GM19468 (cell line): ENCODE measurements at regions not wholly inside any gene's neighbourhood (a gene's known extent, or its start where the extent isn't known, plus 50 kb on each side); places are given as distances from the start of the nearest gene placed in this dataset.
"Not testable (repeated sequence)": the region's sequence is repeated elsewhere in the genome, so short reads cannot be mapped to it uniquely, and the experiment has no call there.

Experiments used
- ATAC-seq: cut with Tn5 transposase; IDR thresholded peaks from one replicate; pipeline ENCODE4 v1.9.1; 2021; ENCODE audit warnings: mild to moderate bottlenecking, moderate library complexity, moderate number of reproducible peaks; ENCODE audit not compliant: unreplicated experiment; ENCODE audit errors: extremely low read depth

GRCh38 chr2:228613133-228613850, 431.8 kb upstream of the SPHKAP start:
- no peak for ATAC-seq

DNA sequence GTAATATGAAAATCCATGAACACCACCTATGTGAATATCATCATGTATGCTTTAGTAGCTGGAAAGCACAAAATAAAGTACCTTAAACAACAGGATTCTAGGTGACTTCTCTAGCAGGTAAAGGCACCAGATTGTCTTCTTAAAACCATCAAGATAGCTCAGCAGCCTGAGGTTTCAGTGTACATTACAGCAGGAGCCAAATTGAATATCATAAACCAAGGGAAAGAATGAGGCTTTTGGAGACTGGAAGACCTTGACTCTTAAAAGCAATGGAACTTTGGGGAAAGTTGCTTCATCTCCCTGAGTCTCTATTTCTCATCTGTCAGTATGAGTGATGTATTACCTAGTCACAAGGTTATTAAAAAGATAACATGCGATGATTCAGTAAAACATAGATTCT, 429.7 kb upstream of the SPHKAP start:
- ATAC-seq, result no peak

GRCh38 chr2:228602288-228602687, 420.8 kb upstream of the SPHKAP start:
- no peak for ATAC-seq

GRCh38 chr2:228600265-228600664, 418.8 kb upstream of the SPHKAP start:
- ATAC-seq, result no peak

DNA sequence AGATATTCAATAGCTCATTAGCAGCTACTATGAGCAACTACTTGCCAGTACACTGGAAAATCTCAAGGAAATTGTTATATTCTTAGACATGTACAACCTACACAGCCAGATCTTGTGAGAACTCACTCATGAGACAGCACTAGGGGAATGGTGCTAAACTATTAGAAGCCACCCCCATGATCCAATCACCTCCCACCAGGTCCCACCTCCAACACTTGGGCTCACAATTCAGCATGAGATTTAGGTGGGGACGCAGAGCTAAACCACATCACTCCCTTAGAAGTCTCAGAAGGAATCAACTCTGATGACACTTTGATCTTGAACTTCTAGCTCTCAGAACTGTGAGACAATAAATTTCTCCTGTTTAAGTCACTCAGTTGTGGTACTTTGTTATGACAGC, 418.3 kb upstream of the SPHKAP start:
- no peak for ATAC-seq

DNA sequence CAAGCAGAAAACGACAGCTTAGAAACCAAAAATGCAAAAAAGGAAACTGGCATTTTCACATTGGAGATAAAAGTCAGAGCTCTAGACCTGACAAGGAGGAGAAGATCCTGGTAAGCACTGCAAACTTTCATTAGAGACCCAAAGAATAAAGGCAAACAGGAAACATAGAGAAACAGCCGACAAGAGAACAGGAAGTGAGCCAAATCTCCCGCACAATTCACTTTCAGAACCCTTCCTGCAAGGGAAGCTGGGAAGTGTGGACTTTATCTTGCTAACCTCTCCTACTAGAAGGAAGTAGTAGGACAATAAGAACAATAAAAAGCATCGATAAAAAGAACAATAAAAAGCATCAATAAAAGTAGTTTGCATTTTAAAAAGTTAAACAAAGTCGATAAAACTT, 417.8 kb upstream of the SPHKAP start:
- no peak for ATAC-seq

- no peak for ATAC-seq
Measured at GRCh38 chr2:228597032-228597431, 415.5 kb upstream of the SPHKAP start.

- no peak for ATAC-seq
Measured at GRCh38 chr2:228594012-228594411, 412.5 kb upstream of the SPHKAP start.

GRCh38 chr2:228592925-228593324, 411.4 kb upstream of the SPHKAP start:
- no peak for ATAC-seq

- ATAC-seq, result peak; percentile 77
Measured at GRCh38 chr2:228590681-228591080, 409.2 kb upstream of the SPHKAP start.

DNA sequence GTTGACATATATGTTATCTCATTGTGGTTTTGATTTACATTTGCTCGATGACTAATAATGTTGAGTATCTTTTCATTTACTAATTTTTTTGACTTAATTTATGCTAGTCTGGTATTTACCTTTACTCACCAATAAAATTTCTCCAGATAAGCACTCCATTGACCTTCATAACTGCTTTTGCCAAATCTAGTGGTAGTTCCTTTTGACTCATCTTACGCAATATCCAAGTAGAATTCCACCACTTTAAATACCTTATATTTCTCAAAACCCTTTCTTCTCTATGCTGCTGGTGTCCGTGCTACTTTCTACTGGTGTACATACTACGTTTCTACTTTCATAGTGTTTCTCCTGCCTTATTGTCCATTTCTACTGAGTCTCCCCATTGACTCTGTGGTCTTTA, 407.6 kb upstream of the SPHKAP start:
- no peak for ATAC-seq

- ATAC-seq, result no peak
Measured at GRCh38 chr2:228581731-228582130, 400.2 kb upstream of the SPHKAP start.

- no peak for ATAC-seq
Measured at GRCh38 chr2:228575897-228576296, 394.4 kb upstream of the SPHKAP start.

GRCh38 chr2:228568275-228568674, 386.8 kb upstream of the SPHKAP start:
- ATAC-seq, result not testable (repeated sequence)

DNA sequence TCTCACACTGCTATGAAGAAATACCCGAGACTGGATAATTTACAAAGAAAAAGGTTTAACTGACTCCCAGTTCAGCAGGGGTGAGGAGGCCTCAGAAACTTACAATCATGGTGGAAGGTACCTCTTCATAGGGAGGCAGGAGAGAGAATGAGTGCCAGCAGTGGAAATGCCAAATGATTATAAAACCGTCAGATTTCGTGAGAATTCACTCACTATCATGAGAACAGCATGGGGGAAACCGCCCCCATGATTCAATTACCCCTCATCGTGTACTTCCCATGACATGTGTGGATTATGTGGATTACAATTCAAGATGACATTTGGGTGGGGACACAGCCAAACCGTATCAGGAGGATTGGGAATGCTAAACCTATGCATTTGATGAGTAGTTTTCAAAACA, 380.3 kb upstream of the SPHKAP start:
- ATAC-seq, result no peak

DNA sequence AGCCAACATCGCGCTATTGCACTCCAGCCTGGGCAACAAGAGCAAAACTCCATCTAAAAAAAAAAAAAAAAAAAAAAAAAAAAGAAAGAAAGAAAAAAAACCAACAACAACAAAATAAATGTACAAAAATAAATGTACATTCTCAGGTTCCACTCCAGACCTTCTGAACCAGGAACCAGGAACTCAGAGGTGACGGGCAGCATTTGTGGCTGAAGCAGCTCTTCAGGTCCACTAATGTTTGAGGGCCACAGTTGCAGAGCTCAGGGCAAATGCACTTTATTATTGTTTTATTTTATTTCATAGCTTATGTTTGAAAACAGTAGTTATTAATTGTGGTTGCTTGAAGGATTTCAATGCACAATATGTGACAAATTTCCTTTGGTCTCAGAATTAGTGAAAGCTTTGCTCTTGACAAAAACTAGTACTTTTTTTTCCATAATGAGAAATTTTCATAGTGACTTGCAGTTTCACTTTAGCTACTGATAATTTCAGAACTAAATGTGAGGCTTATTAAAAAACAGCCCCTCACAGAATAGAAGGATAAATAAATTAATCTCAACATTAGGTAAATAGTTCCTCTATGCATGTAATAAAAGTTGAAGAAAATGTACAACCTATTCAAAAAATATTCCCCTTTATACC, 378.4 kb upstream of the SPHKAP start:
- no peak for ATAC-seq

GRCh38 chr2:228556717-228557116, 375.2 kb upstream of the SPHKAP start:
- no peak for ATAC-seq

- ATAC-seq, result no peak
Measured at GRCh38 chr2:228549441-228550007, 368.0 kb upstream of the SPHKAP start.

DNA sequence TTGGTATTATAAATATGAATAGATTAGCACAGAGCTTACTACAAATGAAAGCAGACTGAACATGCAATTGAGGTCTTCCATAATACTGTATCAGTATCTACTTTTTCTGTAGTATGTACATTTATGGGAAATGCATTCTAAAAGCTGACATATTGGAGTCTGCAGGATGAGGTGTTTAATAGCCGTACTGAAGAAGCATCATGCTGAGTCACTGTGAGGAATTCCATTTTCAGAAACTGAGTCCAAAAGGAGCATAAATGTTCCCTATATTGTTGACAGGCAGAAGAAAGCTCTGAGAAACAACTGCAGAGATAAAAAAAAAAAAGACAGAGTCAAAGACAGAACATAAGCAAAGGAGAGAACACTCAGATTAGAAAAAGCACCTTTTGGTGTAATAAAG, 366.7 kb upstream of the SPHKAP start:
- ATAC-seq, result no peak

DNA sequence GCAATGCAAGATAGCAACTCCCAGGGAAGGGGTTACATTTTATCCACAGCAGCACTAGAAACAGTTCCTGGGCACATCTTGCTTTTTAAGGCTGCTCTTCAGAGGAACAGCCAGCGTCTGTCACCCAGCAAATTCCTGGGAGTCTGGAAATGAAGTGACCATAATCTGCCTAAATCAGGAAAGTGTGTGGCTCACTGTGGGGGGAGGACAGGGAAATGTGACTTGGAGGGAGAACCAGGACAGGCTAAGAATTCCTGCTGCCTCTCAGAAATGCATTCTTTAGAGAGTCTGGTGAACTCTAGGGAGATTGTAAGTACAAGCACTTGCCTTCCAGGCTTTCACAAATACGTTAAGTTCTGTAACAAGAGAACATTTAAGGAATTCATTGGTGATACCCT, 364.3 kb upstream of the SPHKAP start:
- no peak for ATAC-seq

- no peak for ATAC-seq
Measured at GRCh38 chr2:228545041-228545747, 363.7 kb upstream of the SPHKAP start.
